Pancreas (tissue), 10 donors: ENCODE measurements at regions not wholly inside any gene's neighbourhood (a gene's known extent, or its start where the extent isn't known, plus 50 kb on each side); places are given as distances from the start of the nearest gene placed in this dataset.

Experiments used
- ATAC-seq, 4 donors: fragments of 200-7000 bp; cut with Tn5 transposase; one replicate each; pipeline versions ENCODE4 v1.8.0 to v1.9.1; 2020; ENCODE audit warnings: mild to moderate bottlenecking in 4 of 4, moderate library complexity in 4 of 4
- DNase-seq, 6 donors: peaks; one replicate each; pipeline ENCODE4 v3.0.0-alpha.2; 2020
- FAIRE-seq: peaks from 2 replicates; lab custom pipeline; 2012; peaks lifted over from hg19 to GRCh38; lab: Jason Lieb, UNC
- H3K27ac ChIP-seq, 4 donors: fragments of 200-600 bp; sonication (generic); 1 replicate in 3 of 4; 2 replicates in 1 of 4; pipeline versions ENCODE4 v1.5.0 to v1.8.0; 2020
- H3K27me3 ChIP-seq, 4 donors: fragments of 200-600 bp; one replicate each; pipeline ENCODE4 v1.8.0; 2021
- H3K36me3 ChIP-seq, 3 donors: fragments of 200-600 bp; sonication (generic) in 1 of 3; one replicate each; pipeline versions ENCODE4 v1.5.0 to v1.8.0; 2020 to 2021
- H3K4me1 ChIP-seq, 3 donors: fragments of 200-600 bp; one replicate each; pipeline ENCODE4 v1.8.0; 2021
- H3K4me3 ChIP-seq, 4 donors: fragments of 200-600 bp; sonication (generic) in 2 of 4; one replicate each; pipeline versions ENCODE4 v1.5.0 to v1.8.0; 2020 to 2021
- H3K9me3 ChIP-seq, 4 donors: fragments of 200-600 bp; one replicate each; pipeline ENCODE4 v1.8.0; 2021
- CTCF ChIP-seq, 4 donors: fragments of 200-600 bp; sonication (generic) in 3 of 4; IDR thresholded peaks; one replicate each; pipeline versions ENCODE4 v1.5.0 to v1.8.0; 2021; ENCODE audit warnings: antibody characterized with exemption in 4 of 4
- WGBS, 2 donors: extraction: QIAGEN DNeasy Blood & Tissue Kit; methylation state at CpG; one replicate each; pipeline ENCODE4 v1.1.7; 2013; 5-methylcytosine and 5-hydroxymethylcytosine counted together
- intact Hi-C, 3 donors: fragments of 100-400 bp; cut with DNase I; formaldehyde crosslinking; loops; one replicate each; pipeline versions ENCODE4 v1.11.1 to v1.14.2; 2022
- donor health status: healthy with polysubstance abuse.
- donor health status: DM: no; HTN: no; CAD: no; lungs with moderate emphysema.
- donor health status: DM: no; HTN: no; CAD: no.
- donor health status: control.
- donor health status: control.
- donor health status: Bipolar disorder and iron deficiency.
- donor health status: DM: yes; HTN: yes; CAD: no.
- donor health status: DM: no; HTN: no; CAD: no.
- donor health status: DM: no; HTN: no; CAD: no.
- donor health status: DM: yes; HTN: yes; CAD: no.

- Histone ChIP-seq H3K9me3 (no peaks in the 10 kb centered on the region), H3K27me3 (no peaks in the 10 kb centered on the region), H3K36me3 (no peaks in the 10 kb centered on the region), H3K4me1 (no peaks in the 10 kb centered on the region), H3K4me3 (no peak overlapping the region), H3K27ac (no peak overlapping the region)
- no peak for FAIRE-seq
- DNase-seq, result no peak
- TF ChIP-seq CTCF (IDR thresholded peaks at IDR 0.05), result no peak
- ATAC-seq, result no peak
- WGBS, 2 donors, result 47 to 52% methylated on average over 13 of the region's 13 CpGs
- intact Hi-C loops, result no loop called here
These were observed 75.1 kb downstream of the FOXL1 start for GRCh38 chr16:86653285-86654006.

GRCh38 chr16:86657972-86658371 lies 79.6 kb downstream of the FOXL1 start:
- 48 to 60% methylated on average over 6 of the region's 6 CpGs for WGBS, 2 donors
- no peak overlapping the region for H3K27ac ChIP-seq
- no peaks in the 10 kb centered on the region for H3K9me3 ChIP-seq
- no peaks in the 10 kb centered on the region for H3K36me3 ChIP-seq
- ATAC-seq (no peak), DNase-seq (no peak), FAIRE-seq (no peak)
- TF ChIP-seq CTCF (IDR thresholded peaks at IDR 0.05), result no peak
- no peaks in the 10 kb centered on the region for H3K27me3 ChIP-seq
- H3K4me3 ChIP-seq, result no peak overlapping the region
- intact Hi-C loops, result no loop called here
- no peaks in the 10 kb centered on the region for H3K4me1 ChIP-seq

- no peak for TF ChIP-seq CTCF (IDR thresholded peaks at IDR 0.05)
- no peaks in the 10 kb centered on the region for H3K36me3 ChIP-seq
- no peak for ATAC-seq
- intact Hi-C loops, result no loop called here
- no peak for DNase-seq
- H3K4me3 ChIP-seq, result no peak overlapping the region
- no peaks in the 10 kb centered on the region for H3K4me1 ChIP-seq
- H3K27ac ChIP-seq, result no peak overlapping the region
- WGBS, 2 donors, result 57 to 65% methylated on average over 4 of the region's 4 CpGs
- H3K9me3 ChIP-seq, result no peaks in the 10 kb centered on the region
- FAIRE-seq, result no peak
- no peaks in the 10 kb centered on the region for H3K27me3 ChIP-seq
These were observed 82.3 kb downstream of the FOXL1 start for GRCh38 chr16:86660623-86661022.

GRCh38 chr16:86661706-86662105 lies 83.4 kb downstream of the FOXL1 start:
- no peak overlapping the region for H3K4me3 ChIP-seq
- no peak overlapping the region for H3K27ac ChIP-seq
- TF ChIP-seq CTCF (IDR thresholded peaks at IDR 0.05), result no peak
- DNase-seq (no peak), ATAC-seq (no peak), FAIRE-seq (no peak)
- no peaks in the 10 kb centered on the region for H3K4me1 ChIP-seq
- intact Hi-C loops, result no loop called here
- no peaks in the 10 kb centered on the region for H3K9me3 ChIP-seq
- H3K36me3 ChIP-seq, result no peaks in the 10 kb centered on the region
- H3K27me3 ChIP-seq, result peaks cover 0 to 2% (median 0%) of the 10 kb centered on the region in 4 donors
- 36% methylated on average over 8 of the region's 8 CpGs for WGBS, 2 donors

GRCh38 chr16:86662195-86662594 lies 83.8 kb downstream of the FOXL1 start:
- FAIRE-seq (no peak), ATAC-seq (no peak), DNase-seq (no peak)
- TF ChIP-seq CTCF (IDR thresholded peaks at IDR 0.05), result no peak
- no peak overlapping the region for H3K4me3 ChIP-seq
- no peak overlapping the region for H3K27ac ChIP-seq
- WGBS, 2 donors, result 29 to 33% methylated on average over 5 of the region's 5 CpGs
- no peaks in the 10 kb centered on the region for H3K4me1 ChIP-seq
- no peaks in the 10 kb centered on the region for H3K9me3 ChIP-seq
- H3K36me3 ChIP-seq, result no peaks in the 10 kb centered on the region
- H3K27me3 ChIP-seq, result peaks cover 0 to 7% (median 0%) of the 10 kb centered on the region in 4 donors
- intact Hi-C loops, result no loop called here
